ENCODE measurements at regions not wholly inside any gene's neighbourhood (a gene's known extent, or its start where the extent isn't known, plus 50 kb on each side); places are given as distances from the start of the nearest gene placed in this dataset.

DNA sequence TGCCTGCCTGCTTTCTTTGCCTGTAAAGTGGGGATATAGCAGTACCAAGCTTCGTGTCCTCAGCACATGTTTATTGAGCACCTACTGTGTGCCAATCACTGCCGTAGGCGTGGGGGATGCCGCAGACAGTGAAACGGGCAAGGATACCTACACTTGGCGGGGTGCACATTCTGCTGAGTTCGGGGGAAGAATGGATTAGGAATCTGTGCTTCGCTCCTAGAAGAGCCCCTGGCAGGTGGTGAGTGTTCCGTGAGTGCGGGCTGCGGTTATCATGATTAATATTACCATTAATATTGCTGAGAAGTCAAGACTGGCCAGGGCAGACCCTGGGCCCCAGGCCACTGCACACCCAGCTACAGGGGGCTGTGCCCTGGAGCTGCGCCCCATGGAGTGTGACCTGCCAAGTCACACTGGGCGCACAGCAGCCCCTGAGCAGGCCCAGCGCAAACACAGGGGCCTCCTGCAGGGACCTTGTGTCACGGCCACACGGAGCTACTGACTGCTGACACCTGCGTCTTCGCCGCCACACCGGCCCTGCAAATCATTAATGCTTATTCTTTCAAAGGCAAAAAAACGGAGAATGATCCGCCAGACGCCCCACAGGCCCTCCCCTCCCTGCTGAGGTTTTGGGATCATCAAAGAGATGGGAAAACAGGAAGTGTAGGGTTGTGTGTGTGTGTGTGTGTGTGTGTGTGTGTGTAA, 213.4 kb upstream of the GSE1 start (continued):
- TF ChIP-seq ZNF124 (CRISPR knock-in tag; IDR thresholded peaks at IDR 0.05) (no peak), TAF15 (IDR thresholded peaks at IDR 0.05; ENCODE audit: low read depth, low read length, poor library complexity, severe bottlenecking) (no peak), GLI4 (CRISPR knock-in tag; IDR thresholded peaks at IDR 0.05; ENCODE audit: borderline replicate concordance) (no peak), FOXK1 (CRISPR knock-in tag; IDR thresholded peaks at IDR 0.05; ENCODE audit: borderline replicate concordance, low read depth) (no peak), SRSF9 (IDR thresholded peaks at IDR 0.05; ENCODE audit: borderline replicate concordance, insufficient read depth, low read depth, low read length, poor library complexity, severe bottlenecking) (no peak), MAZ (IDR thresholded peaks at IDR 0.05; ENCODE audit: borderline replicate concordance, low read depth, low read length) (no peak), MAZ (CRISPR knock-in tag; IDR thresholded peaks at IDR 0.05; ENCODE audit: low read depth) (no peak), ZNF3 (CRISPR knock-in tag; IDR thresholded peaks at IDR 0.05) (no peak), ZNF841 (CRISPR knock-in tag; IDR thresholded peaks at IDR 0.05; ENCODE audit: borderline replicate concordance) (no peak), ZC3H4 (CRISPR knock-in tag; IDR thresholded peaks at IDR 0.05; ENCODE audit: borderline replicate concordance) (no peak), AKAP8 (CRISPR knock-in tag; IDR thresholded peaks at IDR 0.05) (no peak)
- TF ChIP-seq, protein P1, sequence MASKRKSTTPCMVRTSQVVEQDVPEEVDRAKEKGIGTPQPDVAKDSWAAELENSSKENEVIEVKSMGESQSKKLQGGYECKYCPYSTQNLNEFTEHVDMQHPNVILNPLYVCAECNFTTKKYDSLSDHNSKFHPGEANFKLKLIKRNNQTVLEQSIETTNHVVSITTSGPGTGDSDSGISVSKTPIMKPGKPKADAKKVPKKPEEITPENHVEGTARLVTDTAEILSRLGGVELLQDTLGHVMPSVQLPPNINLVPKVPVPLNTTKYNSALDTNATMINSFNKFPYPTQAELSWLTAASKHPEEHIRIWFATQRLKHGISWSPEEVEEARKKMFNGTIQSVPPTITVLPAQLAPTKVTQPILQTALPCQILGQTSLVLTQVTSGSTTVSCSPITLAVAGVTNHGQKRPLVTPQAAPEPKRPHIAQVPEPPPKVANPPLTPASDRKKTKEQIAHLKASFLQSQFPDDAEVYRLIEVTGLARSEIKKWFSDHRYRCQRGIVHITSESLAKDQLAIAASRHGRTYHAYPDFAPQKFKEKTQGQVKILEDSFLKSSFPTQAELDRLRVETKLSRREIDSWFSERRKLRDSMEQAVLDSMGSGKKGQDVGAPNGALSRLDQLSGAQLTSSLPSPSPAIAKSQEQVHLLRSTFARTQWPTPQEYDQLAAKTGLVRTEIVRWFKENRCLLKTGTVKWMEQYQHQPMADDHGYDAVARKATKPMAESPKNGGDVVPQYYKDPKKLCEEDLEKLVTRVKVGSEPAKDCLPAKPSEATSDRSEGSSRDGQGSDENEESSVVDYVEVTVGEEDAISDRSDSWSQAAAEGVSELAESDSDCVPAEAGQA (IDR thresholded peaks at IDR 0.05; ENCODE audit: low read depth), result no peak
- TF ChIP-seq, protein P1 (CRISPR knock-in tag; IDR thresholded peaks at IDR 0.05; ENCODE audit: borderline replicate concordance), result no peak
- TF ChIP-seq, protein P2, sequence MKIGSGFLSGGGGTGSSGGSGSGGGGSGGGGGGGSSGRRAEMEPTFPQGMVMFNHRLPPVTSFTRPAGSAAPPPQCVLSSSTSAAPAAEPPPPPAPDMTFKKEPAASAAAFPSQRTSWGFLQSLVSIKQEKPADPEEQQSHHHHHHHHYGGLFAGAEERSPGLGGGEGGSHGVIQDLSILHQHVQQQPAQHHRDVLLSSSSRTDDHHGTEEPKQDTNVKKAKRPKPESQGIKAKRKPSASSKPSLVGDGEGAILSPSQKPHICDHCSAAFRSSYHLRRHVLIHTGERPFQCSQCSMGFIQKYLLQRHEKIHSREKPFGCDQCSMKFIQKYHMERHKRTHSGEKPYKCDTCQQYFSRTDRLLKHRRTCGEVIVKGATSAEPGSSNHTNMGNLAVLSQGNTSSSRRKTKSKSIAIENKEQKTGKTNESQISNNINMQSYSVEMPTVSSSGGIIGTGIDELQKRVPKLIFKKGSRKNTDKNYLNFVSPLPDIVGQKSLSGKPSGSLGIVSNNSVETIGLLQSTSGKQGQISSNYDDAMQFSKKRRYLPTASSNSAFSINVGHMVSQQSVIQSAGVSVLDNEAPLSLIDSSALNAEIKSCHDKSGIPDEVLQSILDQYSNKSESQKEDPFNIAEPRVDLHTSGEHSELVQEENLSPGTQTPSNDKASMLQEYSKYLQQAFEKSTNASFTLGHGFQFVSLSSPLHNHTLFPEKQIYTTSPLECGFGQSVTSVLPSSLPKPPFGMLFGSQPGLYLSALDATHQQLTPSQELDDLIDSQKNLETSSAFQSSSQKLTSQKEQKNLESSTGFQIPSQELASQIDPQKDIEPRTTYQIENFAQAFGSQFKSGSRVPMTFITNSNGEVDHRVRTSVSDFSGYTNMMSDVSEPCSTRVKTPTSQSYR (CRISPR knock-in tag; IDR thresholded peaks at IDR 0.05; ENCODE audit: borderline replicate concordance), result no peak
- TF ChIP-seq, protein P3, sequence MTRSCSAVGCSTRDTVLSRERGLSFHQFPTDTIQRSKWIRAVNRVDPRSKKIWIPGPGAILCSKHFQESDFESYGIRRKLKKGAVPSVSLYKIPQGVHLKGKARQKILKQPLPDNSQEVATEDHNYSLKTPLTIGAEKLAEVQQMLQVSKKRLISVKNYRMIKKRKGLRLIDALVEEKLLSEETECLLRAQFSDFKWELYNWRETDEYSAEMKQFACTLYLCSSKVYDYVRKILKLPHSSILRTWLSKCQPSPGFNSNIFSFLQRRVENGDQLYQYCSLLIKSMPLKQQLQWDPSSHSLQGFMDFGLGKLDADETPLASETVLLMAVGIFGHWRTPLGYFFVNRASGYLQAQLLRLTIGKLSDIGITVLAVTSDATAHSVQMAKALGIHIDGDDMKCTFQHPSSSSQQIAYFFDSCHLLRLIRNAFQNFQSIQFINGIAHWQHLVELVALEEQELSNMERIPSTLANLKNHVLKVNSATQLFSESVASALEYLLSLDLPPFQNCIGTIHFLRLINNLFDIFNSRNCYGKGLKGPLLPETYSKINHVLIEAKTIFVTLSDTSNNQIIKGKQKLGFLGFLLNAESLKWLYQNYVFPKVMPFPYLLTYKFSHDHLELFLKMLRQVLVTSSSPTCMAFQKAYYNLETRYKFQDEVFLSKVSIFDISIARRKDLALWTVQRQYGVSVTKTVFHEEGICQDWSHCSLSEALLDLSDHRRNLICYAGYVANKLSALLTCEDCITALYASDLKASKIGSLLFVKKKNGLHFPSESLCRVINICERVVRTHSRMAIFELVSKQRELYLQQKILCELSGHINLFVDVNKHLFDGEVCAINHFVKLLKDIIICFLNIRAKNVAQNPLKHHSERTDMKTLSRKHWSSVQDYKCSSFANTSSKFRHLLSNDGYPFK (CRISPR knock-in tag; IDR thresholded peaks at IDR 0.05; ENCODE audit: borderline replicate concordance), result no peak
- TF ChIP-seq, protein P4, sequence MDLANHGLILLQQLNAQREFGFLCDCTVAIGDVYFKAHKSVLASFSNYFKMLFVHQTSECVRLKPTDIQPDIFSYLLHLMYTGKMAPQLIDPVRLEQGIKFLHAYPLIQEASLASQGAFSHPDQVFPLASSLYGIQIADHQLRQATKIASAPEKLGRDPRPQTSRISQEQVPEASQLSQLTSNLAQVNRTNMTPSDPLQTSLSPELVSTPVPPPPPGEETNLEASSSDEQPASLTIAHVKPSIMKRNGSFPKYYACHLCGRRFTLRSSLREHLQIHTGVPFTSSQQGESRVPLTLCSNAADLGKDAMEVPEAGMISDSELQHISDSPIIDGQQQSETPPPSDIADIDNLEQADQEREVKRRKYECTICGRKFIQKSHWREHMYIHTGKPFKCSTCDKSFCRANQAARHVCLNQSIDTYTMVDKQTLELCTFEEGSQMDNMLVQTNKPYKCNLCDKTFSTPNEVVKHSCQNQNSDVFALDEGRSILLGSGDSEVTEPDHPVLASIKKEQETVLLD (CRISPR knock-in tag; IDR thresholded peaks at IDR 0.05; ENCODE audit: low read depth), result no peak
